ENCODE measurements at regions not wholly inside any gene's neighbourhood (a gene's known extent, or its start where the extent isn't known, plus 50 kb on each side); places are given as distances from the start of the nearest gene placed in this dataset.

DNA sequence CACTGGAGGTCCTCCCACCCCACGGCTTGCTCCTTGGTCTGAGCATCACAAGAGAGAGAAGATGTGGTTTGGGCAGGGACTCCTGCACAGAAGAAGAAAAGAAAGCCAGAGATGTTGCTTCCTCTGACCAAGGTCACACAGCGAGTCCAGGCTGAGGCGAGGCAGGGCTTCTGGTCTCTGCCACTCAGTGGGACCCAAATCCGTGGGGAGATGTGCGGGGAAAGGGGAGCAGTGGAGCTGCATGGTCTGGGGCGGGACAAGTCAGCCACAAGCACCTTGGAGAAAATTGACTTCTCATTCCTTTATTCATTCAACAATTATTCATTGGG is 150.9 kb downstream of the C9orf50 start:
- DNase-seq, result no peak

DNA sequence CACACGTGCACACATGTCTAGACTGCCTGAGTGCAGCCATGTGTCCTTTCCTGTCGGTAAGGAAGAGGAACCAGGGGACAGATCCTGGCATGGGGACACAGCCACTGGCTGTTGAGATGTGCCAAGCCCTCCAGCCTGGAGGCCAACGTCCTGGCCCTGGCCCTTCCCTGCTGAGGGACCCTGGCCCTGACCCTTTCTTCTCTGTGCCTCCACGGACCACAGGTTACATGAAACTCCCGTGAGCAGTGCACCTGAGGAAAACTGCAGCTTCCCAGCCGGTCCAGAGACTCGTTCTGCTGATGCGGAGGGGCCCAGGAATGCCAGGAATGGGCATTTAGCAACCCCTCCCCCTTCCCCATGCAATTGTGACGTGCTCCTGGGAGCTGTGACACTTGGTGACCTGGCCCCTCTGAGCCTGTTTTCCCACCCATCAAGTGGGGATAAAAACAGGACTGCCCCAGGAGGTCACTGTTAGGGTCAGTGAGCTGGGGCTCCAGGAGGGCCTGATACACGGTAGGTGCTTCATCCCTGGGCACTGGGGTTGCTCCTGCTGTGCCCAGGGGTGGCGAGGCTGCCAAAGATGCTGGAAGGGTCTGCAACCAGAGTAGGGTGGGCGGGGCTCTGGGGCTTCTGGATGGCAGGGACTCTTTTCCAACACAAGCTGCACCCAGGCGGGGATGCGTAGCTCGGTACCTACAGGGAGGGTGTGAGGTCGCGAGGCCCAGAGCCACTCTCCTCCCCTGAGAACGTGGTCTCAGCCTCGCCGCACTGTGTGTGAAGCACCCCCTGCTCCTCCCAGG is 151.5 kb downstream of the C9orf50 start:
- DNase-seq, result no peak

GRCh38 chr9:129467739-129468666 is 152.9 kb downstream of the C9orf50 start:
- no peak for DNase-seq

DNA sequence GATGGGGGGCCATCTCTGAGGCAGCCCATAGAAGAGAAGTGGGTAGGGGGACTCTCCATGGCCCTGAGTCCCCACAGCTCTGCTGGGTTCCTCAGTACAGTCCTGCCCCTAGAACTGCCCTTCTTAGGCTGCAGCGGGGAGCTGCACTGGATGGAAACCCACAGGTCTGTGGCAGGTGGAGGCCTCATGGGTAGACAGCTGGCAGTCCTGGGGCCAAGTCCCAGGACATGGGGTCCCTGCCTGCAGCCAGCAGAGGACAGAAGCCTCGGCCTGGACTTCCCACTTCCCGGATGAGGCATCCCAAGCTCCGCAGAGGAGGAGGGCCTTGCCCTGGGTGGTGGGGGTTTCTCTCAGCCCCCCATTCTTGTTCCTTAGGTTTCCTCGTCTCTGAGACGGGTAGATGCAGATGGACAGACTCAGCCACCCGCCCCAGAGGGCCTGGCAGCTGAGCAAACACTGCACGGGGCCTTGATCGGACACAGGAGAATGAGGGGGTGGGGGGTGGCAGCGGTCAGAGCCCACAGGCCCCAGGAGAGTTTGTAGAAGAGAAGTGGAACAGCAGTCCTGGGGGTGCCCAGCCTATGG is 153.8 kb downstream of the C9orf50 start:
- no peak for DNase-seq

- no peak for DNase-seq
These were observed 154.9 kb downstream of the C9orf50 start for GRCh38 chr9:129465834-129466535.

DNA sequence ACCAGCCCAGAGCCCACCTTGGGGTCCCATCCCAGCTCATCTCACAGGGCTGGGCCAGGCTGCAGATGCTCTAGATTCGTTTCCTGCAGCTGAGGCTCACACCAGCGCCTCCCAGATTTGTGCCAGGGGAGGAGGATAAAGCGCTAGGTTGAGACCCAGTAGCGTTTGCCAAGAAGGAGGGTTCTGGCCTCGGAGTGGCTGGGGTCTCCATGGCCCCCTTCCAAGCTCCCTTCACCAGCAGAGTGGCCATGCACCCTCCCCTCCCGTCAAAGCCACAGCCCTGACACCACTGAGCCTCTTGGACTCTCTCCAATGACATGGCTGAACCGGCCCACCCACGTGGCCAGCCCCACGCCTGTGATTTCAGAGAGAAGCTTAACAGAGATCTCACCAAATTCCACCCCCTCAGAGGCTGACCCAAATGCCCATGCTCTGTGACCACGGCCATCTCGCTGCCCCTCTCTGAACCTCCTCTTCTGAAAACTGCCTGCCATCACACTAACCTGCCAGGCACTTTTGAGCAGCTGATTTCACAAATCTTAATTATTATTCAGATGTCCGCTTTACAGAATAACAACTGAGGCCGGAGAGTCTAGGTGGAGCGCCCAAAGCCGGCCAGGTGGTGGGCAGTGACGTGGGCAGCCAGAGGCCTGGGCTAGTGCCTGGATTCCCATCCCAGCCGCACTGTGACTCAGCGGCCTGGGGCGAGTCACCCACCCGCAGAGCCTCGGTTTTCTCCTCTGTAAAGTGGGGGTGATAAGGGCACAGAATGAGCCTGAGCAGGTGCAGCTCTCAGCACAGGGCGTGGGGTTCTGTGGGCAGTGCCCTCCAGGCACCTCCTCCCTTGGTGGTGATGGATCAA is 155.7 kb downstream of the C9orf50 start:
- no peak for DNase-seq

DNA sequence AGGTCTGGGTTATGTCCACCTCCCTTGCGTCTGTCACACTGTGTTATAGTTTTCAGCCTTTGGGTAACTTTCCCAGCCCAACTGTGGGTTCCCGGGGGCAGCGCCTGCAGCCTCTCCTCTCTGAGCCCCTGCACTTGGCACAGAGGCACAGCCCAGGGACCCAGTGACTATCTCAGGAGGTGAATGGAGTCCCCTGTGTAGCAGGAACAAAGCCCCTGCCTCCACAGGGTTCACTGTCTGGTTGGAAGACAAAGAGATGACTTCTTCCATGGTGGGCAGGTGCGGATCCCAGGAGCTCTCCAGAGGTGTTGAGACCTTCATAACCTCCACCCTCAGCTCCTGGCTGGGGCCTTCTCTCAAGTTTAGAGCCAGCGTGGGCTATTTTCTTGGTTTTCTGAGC is 156.9 kb downstream of the C9orf50 start:
- DNase-seq, result no peak

DNA sequence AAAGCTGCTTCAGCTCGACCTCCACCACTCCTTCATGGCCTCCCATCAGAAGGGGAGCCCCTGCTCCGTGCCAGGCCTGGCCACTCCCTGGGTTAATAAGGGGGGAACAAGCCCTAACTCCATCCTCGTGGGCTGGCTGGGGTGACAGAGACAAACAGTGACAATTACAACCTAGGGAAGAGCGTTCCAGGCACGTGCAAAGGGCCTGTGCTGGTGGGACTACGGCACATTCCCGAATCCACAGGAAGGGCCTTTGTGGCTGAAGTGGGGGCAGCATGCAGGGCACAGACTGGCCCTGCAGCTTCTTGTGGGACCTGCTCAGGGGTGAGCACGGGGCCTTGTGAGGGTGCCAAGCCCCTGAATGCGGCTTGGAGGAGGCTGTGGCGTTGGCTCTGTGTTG is 157.4 kb downstream of the C9orf50 start:
- no peak for DNase-seq

GRCh38 chr9:129462360-129462759 is 158.5 kb downstream of the C9orf50 start:
- no peak for DNase-seq

GRCh38 chr9:129460323-129461261 is 160.3 kb downstream of the C9orf50 start:
- DNase-seq, result peak; percentile 83

DNA sequence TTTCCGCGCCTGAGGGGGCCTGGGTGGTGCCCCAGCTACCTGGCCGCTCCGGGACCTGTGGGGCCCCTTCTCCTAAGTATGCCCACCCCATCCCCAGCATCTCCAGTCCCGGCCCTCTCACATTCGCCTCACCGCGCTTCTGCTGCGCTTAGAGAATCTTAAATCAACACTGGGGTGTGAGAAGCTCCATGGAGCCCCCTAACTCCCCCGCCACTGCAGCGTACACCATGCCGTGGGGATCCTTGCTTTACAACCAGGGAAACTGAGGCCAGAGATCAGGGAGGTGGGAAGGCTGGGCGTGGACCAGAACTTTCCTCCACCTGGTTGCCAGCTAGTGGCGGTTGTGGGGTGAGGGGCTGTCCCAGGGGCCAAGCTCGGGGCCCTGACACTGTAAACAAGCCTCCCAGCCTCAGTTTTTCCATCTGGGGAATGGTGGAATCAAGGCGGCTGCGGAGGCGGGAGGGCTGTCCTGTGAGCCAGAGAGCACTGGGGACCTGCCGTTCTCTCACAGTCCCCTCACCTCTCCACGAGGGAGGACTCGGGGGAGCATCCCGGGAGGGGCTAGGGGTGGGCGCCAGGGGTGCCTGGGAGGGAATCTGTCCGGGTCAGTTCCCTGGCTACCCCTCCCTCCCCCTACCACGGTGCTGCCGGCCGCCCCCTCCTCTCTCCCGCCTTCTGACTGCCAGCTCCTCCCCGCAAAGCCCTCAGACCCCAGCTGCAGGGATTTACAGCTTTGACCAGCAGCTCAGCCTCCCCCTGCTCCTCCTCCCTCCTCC is 161.2 kb downstream of the C9orf50 start:
- DNase-seq, result no peak

DNA sequence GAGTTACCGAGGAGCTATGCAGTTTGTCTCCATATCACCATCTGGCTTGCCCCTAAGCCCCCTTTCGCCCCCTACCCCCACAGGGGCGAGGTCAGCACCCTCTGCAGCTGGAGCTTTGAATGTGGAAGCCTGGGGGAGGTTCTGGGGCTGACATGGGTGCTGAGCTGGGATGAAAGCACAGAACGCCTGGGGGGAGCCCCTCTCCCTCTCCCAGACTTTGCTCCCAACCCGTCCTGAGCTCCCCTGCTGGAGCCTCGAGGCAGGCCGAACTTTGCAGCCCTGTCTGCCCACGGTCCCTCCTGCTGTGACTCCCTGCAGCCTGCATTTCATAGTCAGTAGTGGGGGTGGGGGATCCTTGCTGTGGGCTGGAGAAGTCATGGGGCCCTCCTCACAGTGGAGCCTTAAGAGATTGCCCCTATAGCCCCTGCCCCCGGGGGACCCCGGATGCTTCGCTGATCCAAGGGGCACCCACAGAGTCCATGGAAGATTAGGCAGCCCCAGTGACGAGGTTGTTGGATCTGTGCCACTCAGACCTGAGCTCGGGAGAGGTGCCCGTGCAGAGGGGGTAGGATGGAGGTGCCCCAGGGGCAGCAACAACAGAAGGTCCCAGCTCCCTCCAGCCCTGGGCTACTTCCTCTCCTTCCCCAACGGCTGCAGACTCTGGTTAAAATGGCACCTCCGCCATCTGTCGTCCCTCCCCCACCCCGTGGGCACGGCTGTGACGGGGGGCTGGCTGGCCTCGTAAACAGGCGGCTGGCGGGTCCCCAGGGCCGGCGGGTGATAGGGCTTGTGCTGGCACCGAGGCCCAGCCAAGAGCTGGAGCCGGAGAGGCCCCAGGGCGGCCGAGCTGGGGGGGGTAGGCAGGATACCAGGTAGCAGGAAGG is 162.0 kb downstream of the C9orf50 start:
- DNase-seq, result no peak

GRCh38 chr9:129458155-129458661 is 162.7 kb downstream of the C9orf50 start:
- DNase-seq, result peak; percentile 76

GRCh38 chr9:129457325-129457779 is 163.5 kb downstream of the C9orf50 start:
- DNase-seq, result no peak

GRCh38 chr9:129456549-129457324 is 164.2 kb downstream of the C9orf50 start:
- DNase-seq, result no peak

DNA sequence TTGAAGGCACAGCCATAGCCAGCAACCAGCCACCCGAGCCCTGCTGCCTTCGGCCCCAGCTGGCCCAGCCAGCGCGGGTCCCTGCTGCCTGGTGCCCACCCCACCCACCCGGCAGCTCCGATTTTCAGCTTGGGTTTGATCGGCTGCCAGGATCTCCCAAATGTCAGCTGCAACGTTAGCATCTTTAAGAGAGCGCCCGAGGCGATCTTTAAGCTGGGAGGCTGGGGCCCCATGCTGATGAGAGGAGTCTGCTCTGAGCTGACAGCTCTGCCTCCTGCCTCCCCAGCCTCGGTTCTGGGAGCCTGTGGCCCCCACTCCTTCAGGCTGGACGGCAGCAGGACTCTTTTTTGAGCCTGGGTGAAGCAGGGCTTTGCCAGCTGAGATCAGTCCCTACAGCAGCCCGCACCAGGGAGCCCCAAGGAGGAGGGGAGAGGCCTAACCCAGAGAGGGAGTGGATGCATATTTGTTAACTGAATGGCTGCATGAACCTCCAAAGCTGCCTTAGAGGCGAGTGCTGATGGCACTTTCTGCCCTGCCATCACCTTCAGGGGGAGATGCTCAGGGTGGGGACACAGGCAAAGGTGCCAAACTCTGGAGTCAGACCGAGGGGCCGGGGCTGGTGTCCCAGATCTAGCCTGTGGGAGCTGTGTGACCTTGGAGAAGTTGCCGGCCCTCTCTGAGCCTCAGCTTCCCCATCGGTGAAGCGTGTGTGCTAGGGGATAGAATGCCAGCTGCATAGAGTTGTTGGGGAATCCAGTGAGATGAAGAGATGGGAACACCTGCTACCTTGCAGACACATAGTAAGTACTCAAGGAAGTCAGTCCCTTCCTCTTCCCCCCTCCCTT is 165.5 kb downstream of the C9orf50 start:
- no peak for DNase-seq
